ENCODE measurements at regions not wholly inside any gene's neighbourhood (a gene's known extent, or its start where the extent isn't known, plus 50 kb on each side); places are given as distances from the start of the nearest gene placed in this dataset.

GRCh38 chr15:98480844-98481243 lies 167.5 kb upstream of the IGF1R start:
- Mint-ChIP-seq H3K27me3 (ENCODE audit: low read depth, unreplicated experiment) (peaks cover 16% of the 10 kb centered on the region), H3K9me3 (ENCODE audit: unreplicated experiment) (peaks cover 20% of the 10 kb centered on the region), H3K36me3 (ENCODE audit: low read depth, unreplicated experiment) (peaks cover 2% of the 10 kb centered on the region), H3K4me3 (ENCODE audit: unreplicated experiment) (no peak overlapping the region), H3K4me1 (ENCODE audit: low read depth, unreplicated experiment) (no peaks in the 10 kb centered on the region), H3K27ac (ENCODE audit: unreplicated experiment) (no peak overlapping the region)
- Histone ChIP-seq H3K4me3 (ENCODE audit: insufficient read depth, low read depth, low read length) (no peak overlapping the region), H3K4me1 (ENCODE audit: insufficient read depth, low read length) (no peaks in the 10 kb centered on the region), H3K9me3 (ENCODE audit: insufficient read depth, low read depth, low read length) (peaks cover 6% of the 10 kb centered on the region), H2AFZ (ENCODE audit: low read depth, low read length) (no peak overlapping the region), H4K20me1 (ENCODE audit: insufficient read depth, low read length) (no peaks in the 10 kb centered on the region), H3K9ac (ENCODE audit: low read length) (no peak overlapping the region), H3K27ac (ENCODE audit: low read depth, low read length) (no peak overlapping the region), H3K4me2 (ENCODE audit: low read length) (no peak overlapping the region), H3K79me2 (ENCODE audit: insufficient read depth, low read length) (no peaks in the 10 kb centered on the region), H3K36me3 (ENCODE audit: insufficient read depth, low read length) (no peaks in the 10 kb centered on the region), H3K27me3 (ENCODE audit: insufficient read depth, low read length) (no peaks in the 10 kb centered on the region)
- TF ChIP-seq EZH2 (IDR thresholded peaks at IDR 0.05; ENCODE audit: insufficient read depth, low read length) = no peak
- no peak for DNase-seq (ENCODE audit: low read depth)
- FAIRE-seq = no peak

GRCh38 chr15:98483575-98484130 lies 164.7 kb upstream of the IGF1R start:
- H3K27ac Mint-ChIP-seq (ENCODE audit: unreplicated experiment) = no peak overlapping the region
- Histone ChIP-seq H4K20me1 (ENCODE audit: insufficient read depth, low read length) (no peaks in the 10 kb centered on the region), H3K4me3 (ENCODE audit: insufficient read depth, low read depth, low read length) (no peak overlapping the region), H3K27ac (ENCODE audit: low read depth, low read length) (no peak overlapping the region), H3K27me3 (ENCODE audit: insufficient read depth, low read length) (no peaks in the 10 kb centered on the region), H2AFZ (ENCODE audit: low read depth, low read length) (no peak overlapping the region), H3K79me2 (ENCODE audit: insufficient read depth, low read length) (no peaks in the 10 kb centered on the region), H3K9me3 (ENCODE audit: insufficient read depth, low read depth, low read length) (peaks cover 3% of the 10 kb centered on the region), H3K36me3 (ENCODE audit: insufficient read depth, low read length) (no peaks in the 10 kb centered on the region), H3K9ac (ENCODE audit: low read length) (no peak overlapping the region), H3K4me2 (ENCODE audit: low read length) (no peak overlapping the region), H3K4me1 (ENCODE audit: insufficient read depth, low read length) (no peaks in the 10 kb centered on the region)
- DNase-seq (ENCODE audit: low read depth) (no peak), FAIRE-seq (no peak)
- H3K9me3 Mint-ChIP-seq (ENCODE audit: unreplicated experiment) = peaks cover 12% of the 10 kb centered on the region
- H3K27me3 Mint-ChIP-seq (ENCODE audit: low read depth, unreplicated experiment) = peaks cover 20% of the 10 kb centered on the region
- peaks cover 2% of the 10 kb centered on the region for H3K36me3 Mint-ChIP-seq (ENCODE audit: low read depth, unreplicated experiment)
- H3K4me3 Mint-ChIP-seq (ENCODE audit: unreplicated experiment) = no peak overlapping the region
- H3K4me1 Mint-ChIP-seq (ENCODE audit: low read depth, unreplicated experiment) = no peaks in the 10 kb centered on the region
- no peak for TF ChIP-seq EZH2 (IDR thresholded peaks at IDR 0.05; ENCODE audit: insufficient read depth, low read length)
- no peak for TF ChIP-seq CTCF (IDR thresholded peaks at IDR 0.05; ENCODE audit: insufficient read depth, low read depth, low read length)

- H4K20me1 ChIP-seq (ENCODE audit: insufficient read depth, low read length) = no peaks in the 10 kb centered on the region
- TF ChIP-seq CTCF (IDR thresholded peaks at IDR 0.05; ENCODE audit: insufficient read depth, low read depth, low read length) = no peak
- TF ChIP-seq EZH2 (IDR thresholded peaks at IDR 0.05; ENCODE audit: insufficient read depth, low read length) = no peak
- H3K4me2 ChIP-seq (ENCODE audit: low read length) = no peak overlapping the region
- no peak overlapping the region for H3K4me3 Mint-ChIP-seq (ENCODE audit: unreplicated experiment)
- H2AFZ ChIP-seq (ENCODE audit: low read depth, low read length) = no peak overlapping the region
- H3K36me3 ChIP-seq (ENCODE audit: insufficient read depth, low read length) = no peaks in the 10 kb centered on the region
- DNase-seq (ENCODE audit: low read depth) (no peak), FAIRE-seq (no peak)
- no peak overlapping the region for H3K27ac ChIP-seq (ENCODE audit: low read depth, low read length)
- H3K9ac ChIP-seq (ENCODE audit: low read length) = no peak overlapping the region
- H3K9me3 ChIP-seq (ENCODE audit: insufficient read depth, low read depth, low read length) = peaks cover 3% of the 10 kb centered on the region
- H3K36me3 Mint-ChIP-seq (ENCODE audit: low read depth, unreplicated experiment) = peaks cover 2% of the 10 kb centered on the region
- no peaks in the 10 kb centered on the region for H3K27me3 ChIP-seq (ENCODE audit: insufficient read depth, low read length)
- no peaks in the 10 kb centered on the region for H3K79me2 ChIP-seq (ENCODE audit: insufficient read depth, low read length)
- no peaks in the 10 kb centered on the region for H3K4me1 ChIP-seq (ENCODE audit: insufficient read depth, low read length)
- no peak overlapping the region for H3K27ac Mint-ChIP-seq (ENCODE audit: unreplicated experiment)
- no peaks in the 10 kb centered on the region for H3K4me1 Mint-ChIP-seq (ENCODE audit: low read depth, unreplicated experiment)
- peaks cover 20% of the 10 kb centered on the region for H3K27me3 Mint-ChIP-seq (ENCODE audit: low read depth, unreplicated experiment)
- peaks cover 9% of the 10 kb centered on the region for H3K9me3 Mint-ChIP-seq (ENCODE audit: unreplicated experiment)
- no peak overlapping the region for H3K4me3 ChIP-seq (ENCODE audit: insufficient read depth, low read depth, low read length)
Observed at GRCh38 chr15:98484914-98485313, 163.4 kb upstream of the IGF1R start.
